Activated CD4-positive, alpha-beta memory T cell treated with anti-CD3 and anti-CD28 coated beads for 36 hours (primary cell): ENCODE measurements at regions not wholly inside any gene's neighbourhood (a gene's known extent, or its start where the extent isn't known, plus 50 kb on each side); places are given as distances from the start of the nearest gene placed in this dataset.
"Not testable (repeated sequence)": the region's sequence is repeated elsewhere in the genome, so short reads cannot be mapped to it uniquely, and the experiment has no call there.

Experiments
- CTCF ChIA-PET: fragments of 350-600 bp; sonication (Branson Sonifier 250); formaldehyde crosslinking; loops from one replicate; lab custom pipeline; 2021; ENCODE audit warnings: antibody characterized with exemption, inconsistent platforms; lab: Charles Lee
- POLR2A ChIA-PET: fragments of 350-600 bp; sonication (Branson Sonifier 250); formaldehyde crosslinking; loops from one replicate; lab custom pipeline; 2021; ENCODE audit warnings: antibody characterized with exemption; lab: Charles Lee
- DNase-seq: peaks from one replicate; pipeline ENCODE4 v3.0.0-alpha.2; 2020
- H3K27ac Mint-ChIP-seq: one replicate; pipeline ENCODE4 v1.8.0; 2021; ENCODE audit warnings: mixed read lengths
- H3K27me3 Mint-ChIP-seq: one replicate; pipeline ENCODE4 v1.8.0; 2021; ENCODE audit warnings: mixed read lengths
- H3K36me3 Mint-ChIP-seq: one replicate; pipeline ENCODE4 v1.8.0; 2021; ENCODE audit warnings: mixed read lengths
- H3K4me1 Mint-ChIP-seq: one replicate; pipeline ENCODE4 v1.8.0; 2021; ENCODE audit warnings: low read depth, mixed read lengths
- H3K4me3 Mint-ChIP-seq: one replicate; pipeline ENCODE4 v1.8.0; 2021; ENCODE audit warnings: mild to moderate bottlenecking, mixed read lengths
- H3K9me3 Mint-ChIP-seq: one replicate; pipeline ENCODE4 v1.8.0; 2021; ENCODE audit warnings: mixed read lengths
- intact Hi-C: fragments of 100-400 bp; cut with micrococcal nuclease; formaldehyde crosslinking; loops from one replicate; pipeline ENCODE4 v1.15.1; 2023

GRCh38 chr9:18319918-18320445 lies 154.0 kb upstream of the ADAMTSL1 start:
- intact Hi-C loops = no loop called here
- H3K36me3 Mint-ChIP-seq = no peaks in the 10 kb centered on the region
- H3K4me3 Mint-ChIP-seq = no peak overlapping the region
- ChIA-PET POLR2A (no interaction called here), CTCF (no interaction called here)
- H3K27ac Mint-ChIP-seq = no peak overlapping the region
- no peak for DNase-seq
- H3K4me1 Mint-ChIP-seq = no peaks in the 10 kb centered on the region
- H3K27me3 Mint-ChIP-seq = peaks cover 2% of the 10 kb centered on the region
- peaks cover 8% of the 10 kb centered on the region for H3K9me3 Mint-ChIP-seq

- no peak overlapping the region for H3K27ac Mint-ChIP-seq
- intact Hi-C loops = no loop called here
- H3K9me3 Mint-ChIP-seq = no peaks in the 10 kb centered on the region
- no peak overlapping the region for H3K4me3 Mint-ChIP-seq
- no peaks in the 10 kb centered on the region for H3K4me1 Mint-ChIP-seq
- H3K36me3 Mint-ChIP-seq = no peaks in the 10 kb centered on the region
- no peaks in the 10 kb centered on the region for H3K27me3 Mint-ChIP-seq
- CTCF ChIA-PET = no interaction called here
- DNase-seq = no peak
- POLR2A ChIA-PET = no interaction called here
Measured at GRCh38 chr9:18324928-18325745, 148.8 kb upstream of the ADAMTSL1 start.

GRCh38 chr9:18325746-18326011 lies 148.3 kb upstream of the ADAMTSL1 start:
- H3K9me3 Mint-ChIP-seq, CTCF ChIA-PET, intact Hi-C loops: not testable (repeated sequence)

GRCh38 chr9:18327121-18327520 lies 146.8 kb upstream of the ADAMTSL1 start:
- Mint-ChIP-seq H3K4me1 (no peaks in the 10 kb centered on the region), H3K36me3 (no peaks in the 10 kb centered on the region), H3K9me3 (no peaks in the 10 kb centered on the region), H3K27me3 (no peaks in the 10 kb centered on the region), H3K27ac (no peak overlapping the region), H3K4me3 (no peak overlapping the region)
- no peak for DNase-seq
- CTCF ChIA-PET = no interaction called here
- intact Hi-C loops = no loop called here
- POLR2A ChIA-PET = no interaction called here

More at GRCh38 chr9:18325746-18326011, 148.3 kb upstream of the ADAMTSL1 start:
- H3K4me1 Mint-ChIP-seq, H3K4me3 Mint-ChIP-seq, H3K27me3 Mint-ChIP-seq, DNase-seq, H3K36me3 Mint-ChIP-seq, H3K27ac Mint-ChIP-seq, POLR2A ChIA-PET: not testable (repeated sequence)

- Mint-ChIP-seq H3K4me3 (no peak overlapping the region), H3K27me3 (no peaks in the 10 kb centered on the region), H3K36me3 (no peaks in the 10 kb centered on the region), H3K9me3 (no peaks in the 10 kb centered on the region), H3K27ac (no peak overlapping the region), H3K4me1 (no peaks in the 10 kb centered on the region)
- ChIA-PET POLR2A (no interaction called here), CTCF (interaction anchor here (0.7 kb wide), 1 partner anchor 157 kb away, joined by 3 read pairs; no protein-coding TSS in a partner anchor)
- no peak for DNase-seq
- intact Hi-C loops = no loop called here
Measured at GRCh38 chr9:18330401-18331309, 143.3 kb upstream of the ADAMTSL1 start.

GRCh38 chr9:18331310-18331684 lies 142.7 kb upstream of the ADAMTSL1 start:
- intact Hi-C loops = no loop called here
- no peaks in the 10 kb centered on the region for H3K36me3 Mint-ChIP-seq
- H3K27ac Mint-ChIP-seq = no peak overlapping the region
- H3K9me3 Mint-ChIP-seq = no peaks in the 10 kb centered on the region
- ChIA-PET CTCF (interaction anchor here (0.7 kb wide), 1 partner anchor 157 kb away, joined by 3 read pairs; no protein-coding TSS in a partner anchor), POLR2A (no interaction called here)
- no peak overlapping the region for H3K4me3 Mint-ChIP-seq
- no peaks in the 10 kb centered on the region for H3K27me3 Mint-ChIP-seq
- no peak for DNase-seq
- no peaks in the 10 kb centered on the region for H3K4me1 Mint-ChIP-seq

- Mint-ChIP-seq H3K27ac (no peak overlapping the region), H3K4me1 (no peaks in the 10 kb centered on the region), H3K4me3 (no peak overlapping the region), H3K27me3 (no peaks in the 10 kb centered on the region), H3K9me3 (no peaks in the 10 kb centered on the region), H3K36me3 (no peaks in the 10 kb centered on the region)
- intact Hi-C loops = no loop called here
- ChIA-PET POLR2A (no interaction called here), CTCF (no interaction called here)
- no peak for DNase-seq
Measured at GRCh38 chr9:18331808-18332209, 142.1 kb upstream of the ADAMTSL1 start.

GRCh38 chr9:18333157-18333556 lies 140.8 kb upstream of the ADAMTSL1 start:
- DNase-seq = no peak
- intact Hi-C loops = no loop called here
- Mint-ChIP-seq H3K27me3 (no peaks in the 10 kb centered on the region), H3K36me3 (no peaks in the 10 kb centered on the region), H3K9me3 (no peaks in the 10 kb centered on the region), H3K4me1 (no peaks in the 10 kb centered on the region), H3K4me3 (no peak overlapping the region), H3K27ac (no peak overlapping the region)
- ChIA-PET POLR2A (no interaction called here), CTCF (no interaction called here)

GRCh38 chr9:18335825-18336224 lies 138.1 kb upstream of the ADAMTSL1 start:
- Mint-ChIP-seq H3K27me3 (no peaks in the 10 kb centered on the region), H3K4me1 (no peaks in the 10 kb centered on the region), H3K4me3 (no peak overlapping the region), H3K36me3 (no peaks in the 10 kb centered on the region), H3K9me3 (peaks cover 5% of the 10 kb centered on the region), H3K27ac (no peak overlapping the region)
- POLR2A ChIA-PET = no interaction called here
- no peak for DNase-seq
- intact Hi-C loops = no loop called here
- CTCF ChIA-PET = no interaction called here

- ChIA-PET POLR2A (no interaction called here), CTCF (no interaction called here)
- no peak overlapping the region for H3K27ac Mint-ChIP-seq
- DNase-seq = no peak
- intact Hi-C loops = no loop called here
- H3K36me3 Mint-ChIP-seq = no peaks in the 10 kb centered on the region
- no peaks in the 10 kb centered on the region for H3K4me1 Mint-ChIP-seq
- no peak overlapping the region for H3K4me3 Mint-ChIP-seq
- no peaks in the 10 kb centered on the region for H3K27me3 Mint-ChIP-seq
- H3K9me3 Mint-ChIP-seq = peaks cover 6% of the 10 kb centered on the region
Measured at GRCh38 chr9:18338042-18338441, 135.9 kb upstream of the ADAMTSL1 start.

GRCh38 chr9:18343784-18344183 lies 130.2 kb upstream of the ADAMTSL1 start:
- peaks cover 6% of the 10 kb centered on the region for H3K9me3 Mint-ChIP-seq
- no peak overlapping the region for H3K4me3 Mint-ChIP-seq
- ChIA-PET POLR2A (no interaction called here), CTCF (no interaction called here)
- H3K36me3 Mint-ChIP-seq = no peaks in the 10 kb centered on the region
- intact Hi-C loops = no loop called here
- no peak for DNase-seq
- H3K27me3 Mint-ChIP-seq = no peaks in the 10 kb centered on the region
- no peak overlapping the region for H3K27ac Mint-ChIP-seq
- H3K4me1 Mint-ChIP-seq = no peaks in the 10 kb centered on the region

GRCh38 chr9:18346745-18347144 lies 127.2 kb upstream of the ADAMTSL1 start:
- H3K4me3 Mint-ChIP-seq = no peak overlapping the region
- POLR2A ChIA-PET = no interaction called here
- no peak overlapping the region for H3K27ac Mint-ChIP-seq
- no peaks in the 10 kb centered on the region for H3K27me3 Mint-ChIP-seq
- H3K4me1 Mint-ChIP-seq = no peaks in the 10 kb centered on the region
- no peak for DNase-seq
- intact Hi-C loops = no loop called here
- CTCF ChIA-PET = no interaction called here
- no peaks in the 10 kb centered on the region for H3K36me3 Mint-ChIP-seq
- no peaks in the 10 kb centered on the region for H3K9me3 Mint-ChIP-seq
